Liver (tissue), 8 donors: ENCODE measurements at regions not wholly inside any gene's neighbourhood (a gene's known extent, or its start where the extent isn't known, plus 50 kb on each side); places are given as distances from the start of the nearest gene placed in this dataset.

Experiments used
- DNase-seq: peaks from one replicate; pipeline ENCODE4 v3.0.0-alpha.2; 2017; ENCODE audit warnings: low spot score
- H3K27ac ChIP-seq, 2 donors: one replicate each; pipeline ENCODE4 v1.7.0; 2013; ENCODE audit warnings: inconsistent platforms in 2 of 2, low read length in 2 of 2, control low read depth in 1 of 2, low read depth in 1 of 2, mild to moderate bottlenecking in 1 of 2
- H3K27me3 ChIP-seq, 4 donors: one replicate each; pipeline versions ENCODE4 v1.6.1 to v1.7.0; 2013; ENCODE audit warnings: low read length in 3 of 4, inconsistent platforms in 1 of 4, mild to moderate bottlenecking in 1 of 4, moderate library complexity in 1 of 4; ENCODE audit not compliant: control insufficient read depth in 4 of 4, insufficient read depth in 4 of 4
- H3K36me3 ChIP-seq, 4 donors: one replicate each; pipeline versions ENCODE4 v1.6.1 to v1.7.0; 2013; ENCODE audit warnings: low read length in 3 of 4, mild to moderate bottlenecking in 3 of 4, low read depth in 1 of 4, moderate library complexity in 1 of 4; ENCODE audit not compliant: control insufficient read depth in 4 of 4, insufficient read depth in 3 of 4
- H3K4me1 ChIP-seq, 4 donors: one replicate each; pipeline versions ENCODE4 v1.6.1 to v1.7.0; 2013; ENCODE audit warnings: low read length in 3 of 4, mild to moderate bottlenecking in 3 of 4, moderate library complexity in 1 of 4; ENCODE audit not compliant: control insufficient read depth in 4 of 4, insufficient read depth in 4 of 4
- H3K4me3 ChIP-seq, 3 donors: one replicate each; pipeline versions ENCODE4 v1.6.1 to v1.7.0; 2013; ENCODE audit warnings: low read length in 3 of 3, control low read depth in 1 of 3, low read depth in 1 of 3, mild to moderate bottlenecking in 1 of 3
- H3K9ac ChIP-seq, 2 donors: one replicate each; pipeline ENCODE4 v1.7.0; 2013; ENCODE audit warnings: low read length in 2 of 2, mild to moderate bottlenecking in 2 of 2, moderate library complexity in 2 of 2, control low read depth in 1 of 2, low read depth in 1 of 2
- H3K9me3 ChIP-seq, 4 donors: one replicate each; pipeline versions ENCODE4 v1.6.1 to v1.7.0; 2013; ENCODE audit warnings: low read length in 3 of 4; ENCODE audit not compliant: control insufficient read depth in 4 of 4
- EGR1 ChIP-seq, 2 donors: IDR thresholded peaks; 2 replicates each; pipeline ENCODE4 v1.6.1; 2016 to 2018; ENCODE audit warnings: antibody characterized with exemption in 2 of 2, low read depth in 2 of 2
- FOXA1 ChIP-seq: IDR thresholded peaks from 2 replicates; pipeline ENCODE4 v1.6.1; 2016; ENCODE audit warnings: antibody characterized with exemption
- FOXA2 ChIP-seq: IDR thresholded peaks from 2 replicates; pipeline ENCODE4 v1.6.1; 2016; ENCODE audit warnings: antibody characterized with exemption
- GABPA ChIP-seq, 2 donors: IDR thresholded peaks in 1 of 2; conservative IDR thresholded peaks in 1 of 2; 2 replicates each; pipeline ENCODE4 v1.6.1; 2016; ENCODE audit warnings: antibody characterized with exemption in 2 of 2, mild to moderate bottlenecking in 1 of 2, moderate library complexity in 1 of 2
- HNF4A ChIP-seq, 2 donors: conservative IDR thresholded peaks; 2 replicates each; pipeline ENCODE4 v1.6.1; 2016; ENCODE audit warnings: antibody characterized with exemption in 2 of 2, mild to moderate bottlenecking in 2 of 2
- HNF4G ChIP-seq: IDR thresholded peaks from 2 replicates; pipeline ENCODE4 v1.6.1; 2016; ENCODE audit warnings: antibody characterized with exemption
- JUND ChIP-seq, 2 donors: IDR thresholded peaks; 2 replicates each; pipeline ENCODE4 v1.6.1; 2016; ENCODE audit warnings: antibody characterized with exemption in 2 of 2
- NR2F2 ChIP-seq: IDR thresholded peaks from 2 replicates; pipeline ENCODE4 v1.6.1; 2016; ENCODE audit warnings: antibody characterized with exemption
- RAD21 ChIP-seq, 2 donors: IDR thresholded peaks; 2 replicates each; pipeline ENCODE4 v1.6.1; 2016; ENCODE audit warnings: antibody characterized with exemption in 2 of 2, mild to moderate bottlenecking in 2 of 2
- RXRA ChIP-seq, 2 donors: IDR thresholded peaks; 2 replicates each; pipeline ENCODE4 v1.6.1; 2017 to 2018; ENCODE audit warnings: antibody characterized with exemption in 2 of 2, mild to moderate bottlenecking in 1 of 2
- SP1 ChIP-seq: IDR thresholded peaks from 2 replicates; pipeline ENCODE4 v1.6.1; 2018; ENCODE audit warnings: antibody characterized with exemption, mild to moderate bottlenecking
- TAF1 ChIP-seq: conservative IDR thresholded peaks from 2 replicates; pipeline ENCODE4 v1.6.1; 2016; ENCODE audit warnings: antibody characterized with exemption, mild to moderate bottlenecking
- YY1 ChIP-seq: IDR thresholded peaks from 2 replicates; pipeline ENCODE4 v1.6.1; 2016; ENCODE audit warnings: antibody characterized with exemption, mild to moderate bottlenecking
- WGBS: extraction: QIAGEN DNeasy Blood & Tissue Kit; methylation state at CpG from one replicate; pipeline ENCODE4 v1.1.7; 2013; 5-methylcytosine and 5-hydroxymethylcytosine counted together
- TF ChIP-seq, protein P1 (sequence below): IDR thresholded peaks from 2 replicates; pipeline ENCODE4 v1.6.1; 2016; ENCODE audit warnings: antibody characterized with exemption
- TF ChIP-seq, protein P2 (sequence below): IDR thresholded peaks from 2 replicates; pipeline ENCODE4 v1.6.1; 2016; ENCODE audit warnings: antibody characterized with exemption
- TF ChIP-seq, protein P3 (sequence below): IDR thresholded peaks from 2 replicates; pipeline ENCODE4 v1.6.1; 2016; ENCODE audit warnings: antibody characterized with exemption
- TF ChIP-seq, protein P4 (sequence below): IDR thresholded peaks from 2 replicates; pipeline ENCODE4 v1.6.1; 2016; ENCODE audit warnings: antibody characterized with exemption, mild to moderate bottlenecking
- TF ChIP-seq, protein P5 (sequence below): fragments of 150-350 bp; IDR thresholded peaks from 2 replicates; pipeline ENCODE4 v1.5.1; 2017; ENCODE audit warnings: improper control_type of control experiment, low read depth, low read length; ENCODE audit not compliant: missing input control
- donor health status: healthy.
- donor health status: healthy.
- donor health status: healthy.
- donor health status: healthy.
- donor health status: healthy.

DNA sequence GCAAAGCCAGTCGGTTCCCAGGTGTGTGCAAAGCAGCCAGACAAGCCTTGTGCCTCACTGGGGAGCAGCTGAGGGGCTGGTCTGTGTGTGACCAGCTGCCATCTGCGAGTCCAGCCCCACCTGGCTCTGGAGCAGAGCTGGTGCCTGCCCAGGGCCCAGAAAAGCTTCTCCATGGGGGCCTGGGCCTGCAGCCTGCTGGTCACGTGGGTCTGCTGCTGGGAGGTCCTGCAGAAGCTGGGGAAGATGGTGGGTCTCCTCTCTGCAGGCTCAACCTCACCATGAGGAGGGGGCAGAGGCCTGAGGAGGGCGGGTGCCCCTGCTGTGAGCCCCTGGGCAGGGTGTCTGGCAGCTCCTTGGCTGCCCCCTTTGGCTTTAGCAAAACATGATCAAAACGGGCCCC, 71.9 kb downstream of the ENGASE start (continued):
- TF ChIP-seq HNF4A (conservative IDR thresholded peaks at IDR 0.05) (no peak), RAD21 (IDR thresholded peaks at IDR 0.05) (no peak), GABPA (IDR thresholded peaks at IDR 0.05 in 1 of 2, conservative IDR thresholded peaks at IDR 0.05 in 1 of 2) (no peak)
- TF ChIP-seq, protein P1, sequence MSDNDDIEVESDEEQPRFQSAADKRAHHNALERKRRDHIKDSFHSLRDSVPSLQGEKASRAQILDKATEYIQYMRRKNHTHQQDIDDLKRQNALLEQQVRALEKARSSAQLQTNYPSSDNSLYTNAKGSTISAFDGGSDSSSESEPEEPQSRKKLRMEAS, result no peak

DNA sequence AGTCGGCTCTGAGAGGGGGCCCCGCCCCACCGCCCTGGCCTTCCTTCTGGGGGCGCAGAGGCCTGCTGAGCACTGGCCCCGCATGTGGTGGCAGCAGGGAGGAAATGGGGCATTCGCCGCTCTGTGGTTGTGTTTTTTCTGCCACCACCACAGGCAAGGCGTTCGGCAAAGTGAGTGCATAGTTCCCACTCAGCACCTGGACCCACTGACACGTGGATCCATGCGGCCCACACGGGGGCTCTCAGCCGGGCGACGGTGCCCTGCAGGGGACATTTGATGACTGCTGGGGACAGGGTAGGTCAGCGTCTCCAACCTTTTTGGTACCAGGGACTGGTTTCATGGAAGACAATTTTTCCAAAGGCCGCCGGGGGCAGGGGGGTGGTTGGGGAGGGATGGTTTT, 70.9 kb downstream of the ENGASE start:
- Histone ChIP-seq H3K27ac (no peak overlapping the region), H3K9me3 (no peaks in the 10 kb centered on the region), H3K27me3 (peaks cover 0 to 4% (median 1%) of the 10 kb centered on the region in 4 donors), H3K36me3 (no peaks in the 10 kb centered on the region), H3K4me1 (no peaks in the 10 kb centered on the region), H3K4me3 (no peak overlapping the region), H3K9ac (no peak overlapping the region)
- 83% methylated on average over 18 of the region's 18 CpGs for WGBS
- DNase-seq, result no peak
- TF ChIP-seq TAF1, result no peak
- TF ChIP-seq FOXA2, result no peak
- TF ChIP-seq, protein P2, sequence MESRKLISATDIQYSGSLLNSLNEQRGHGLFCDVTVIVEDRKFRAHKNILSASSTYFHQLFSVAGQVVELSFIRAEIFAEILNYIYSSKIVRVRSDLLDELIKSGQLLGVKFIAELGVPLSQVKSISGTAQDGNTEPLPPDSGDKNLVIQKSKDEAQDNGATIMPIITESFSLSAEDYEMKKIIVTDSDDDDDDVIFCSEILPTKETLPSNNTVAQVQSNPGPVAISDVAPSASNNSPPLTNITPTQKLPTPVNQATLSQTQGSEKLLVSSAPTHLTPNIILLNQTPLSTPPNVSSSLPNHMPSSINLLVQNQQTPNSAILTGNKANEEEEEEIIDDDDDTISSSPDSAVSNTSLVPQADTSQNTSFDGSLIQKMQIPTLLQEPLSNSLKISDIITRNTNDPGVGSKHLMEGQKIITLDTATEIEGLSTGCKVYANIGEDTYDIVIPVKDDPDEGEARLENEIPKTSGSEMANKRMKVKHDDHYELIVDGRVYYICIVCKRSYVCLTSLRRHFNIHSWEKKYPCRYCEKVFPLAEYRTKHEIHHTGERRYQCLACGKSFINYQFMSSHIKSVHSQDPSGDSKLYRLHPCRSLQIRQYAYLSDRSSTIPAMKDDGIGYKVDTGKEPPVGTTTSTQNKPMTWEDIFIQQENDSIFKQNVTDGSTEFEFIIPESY, result no peak

DNA sequence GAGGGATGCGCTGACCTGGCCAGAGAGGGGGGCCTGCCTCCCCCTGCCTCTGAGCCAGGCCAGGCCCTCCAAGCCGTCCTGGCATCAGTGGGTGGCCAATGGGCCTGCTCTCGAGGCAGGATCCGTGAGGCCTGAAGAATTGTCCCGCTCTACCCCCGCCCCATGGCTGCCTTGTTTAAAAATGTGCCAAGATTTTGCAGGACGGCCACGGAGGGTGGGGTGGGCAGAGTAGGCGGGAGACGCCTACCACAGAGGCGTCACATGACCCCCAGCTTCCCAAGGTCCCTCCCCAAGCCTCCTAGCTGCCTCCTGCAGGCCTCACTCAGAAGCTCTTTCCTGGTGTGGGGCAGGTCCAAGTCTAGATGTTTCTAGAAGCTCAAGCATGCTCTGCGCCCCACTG, 69.5 kb downstream of the ENGASE start:
- Histone ChIP-seq H3K9ac (no peak overlapping the region), H3K36me3 (no peaks in the 10 kb centered on the region), H3K27me3 (peaks cover 0 to 3% (median 0%) of the 10 kb centered on the region in 4 donors), H3K4me3 (no peak overlapping the region), H3K9me3 (no peaks in the 10 kb centered on the region), H3K4me1 (no peaks in the 10 kb centered on the region), H3K27ac (no peak overlapping the region)
- 64% methylated on average over 12 of the region's 12 CpGs for WGBS
- DNase-seq, result no peak
- TF ChIP-seq, protein P2, result no peak
- TF ChIP-seq GABPA (IDR thresholded peaks at IDR 0.05 in 1 of 2, conservative IDR thresholded peaks at IDR 0.05 in 1 of 2), result no peak
- TF ChIP-seq, protein P1, result no peak
- TF ChIP-seq, protein P3, sequence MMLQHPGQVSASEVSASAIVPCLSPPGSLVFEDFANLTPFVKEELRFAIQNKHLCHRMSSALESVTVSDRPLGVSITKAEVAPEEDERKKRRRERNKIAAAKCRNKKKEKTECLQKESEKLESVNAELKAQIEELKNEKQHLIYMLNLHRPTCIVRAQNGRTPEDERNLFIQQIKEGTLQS, result no peak
- no peak for TF ChIP-seq SP1
- no peak for TF ChIP-seq FOXA2
- TF ChIP-seq HNF4A (conservative IDR thresholded peaks at IDR 0.05), result no peak
- no peak for TF ChIP-seq EGR1 (IDR thresholded peaks at IDR 0.05; ENCODE audit: low read depth in 2 of 2)
- no peak for TF ChIP-seq NR2F2
- no peak for TF ChIP-seq HNF4G
- TF ChIP-seq JUND (IDR thresholded peaks at IDR 0.05), result no peak
- TF ChIP-seq YY1, result no peak
- no peak for TF ChIP-seq RAD21 (IDR thresholded peaks at IDR 0.05)
- TF ChIP-seq, protein P4, sequence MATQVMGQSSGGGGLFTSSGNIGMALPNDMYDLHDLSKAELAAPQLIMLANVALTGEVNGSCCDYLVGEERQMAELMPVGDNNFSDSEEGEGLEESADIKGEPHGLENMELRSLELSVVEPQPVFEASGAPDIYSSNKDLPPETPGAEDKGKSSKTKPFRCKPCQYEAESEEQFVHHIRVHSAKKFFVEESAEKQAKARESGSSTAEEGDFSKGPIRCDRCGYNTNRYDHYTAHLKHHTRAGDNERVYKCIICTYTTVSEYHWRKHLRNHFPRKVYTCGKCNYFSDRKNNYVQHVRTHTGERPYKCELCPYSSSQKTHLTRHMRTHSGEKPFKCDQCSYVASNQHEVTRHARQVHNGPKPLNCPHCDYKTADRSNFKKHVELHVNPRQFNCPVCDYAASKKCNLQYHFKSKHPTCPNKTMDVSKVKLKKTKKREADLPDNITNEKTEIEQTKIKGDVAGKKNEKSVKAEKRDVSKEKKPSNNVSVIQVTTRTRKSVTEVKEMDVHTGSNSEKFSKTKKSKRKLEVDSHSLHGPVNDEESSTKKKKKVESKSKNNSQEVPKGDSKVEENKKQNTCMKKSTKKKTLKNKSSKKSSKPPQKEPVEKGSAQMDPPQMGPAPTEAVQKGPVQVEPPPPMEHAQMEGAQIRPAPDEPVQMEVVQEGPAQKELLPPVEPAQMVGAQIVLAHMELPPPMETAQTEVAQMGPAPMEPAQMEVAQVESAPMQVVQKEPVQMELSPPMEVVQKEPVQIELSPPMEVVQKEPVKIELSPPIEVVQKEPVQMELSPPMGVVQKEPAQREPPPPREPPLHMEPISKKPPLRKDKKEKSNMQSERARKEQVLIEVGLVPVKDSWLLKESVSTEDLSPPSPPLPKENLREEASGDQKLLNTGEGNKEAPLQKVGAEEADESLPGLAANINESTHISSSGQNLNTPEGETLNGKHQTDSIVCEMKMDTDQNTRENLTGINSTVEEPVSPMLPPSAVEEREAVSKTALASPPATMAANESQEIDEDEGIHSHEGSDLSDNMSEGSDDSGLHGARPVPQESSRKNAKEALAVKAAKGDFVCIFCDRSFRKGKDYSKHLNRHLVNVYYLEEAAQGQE, result no peak
- TF ChIP-seq RXRA (IDR thresholded peaks at IDR 0.05), result no peak
- TF ChIP-seq, protein P5, sequence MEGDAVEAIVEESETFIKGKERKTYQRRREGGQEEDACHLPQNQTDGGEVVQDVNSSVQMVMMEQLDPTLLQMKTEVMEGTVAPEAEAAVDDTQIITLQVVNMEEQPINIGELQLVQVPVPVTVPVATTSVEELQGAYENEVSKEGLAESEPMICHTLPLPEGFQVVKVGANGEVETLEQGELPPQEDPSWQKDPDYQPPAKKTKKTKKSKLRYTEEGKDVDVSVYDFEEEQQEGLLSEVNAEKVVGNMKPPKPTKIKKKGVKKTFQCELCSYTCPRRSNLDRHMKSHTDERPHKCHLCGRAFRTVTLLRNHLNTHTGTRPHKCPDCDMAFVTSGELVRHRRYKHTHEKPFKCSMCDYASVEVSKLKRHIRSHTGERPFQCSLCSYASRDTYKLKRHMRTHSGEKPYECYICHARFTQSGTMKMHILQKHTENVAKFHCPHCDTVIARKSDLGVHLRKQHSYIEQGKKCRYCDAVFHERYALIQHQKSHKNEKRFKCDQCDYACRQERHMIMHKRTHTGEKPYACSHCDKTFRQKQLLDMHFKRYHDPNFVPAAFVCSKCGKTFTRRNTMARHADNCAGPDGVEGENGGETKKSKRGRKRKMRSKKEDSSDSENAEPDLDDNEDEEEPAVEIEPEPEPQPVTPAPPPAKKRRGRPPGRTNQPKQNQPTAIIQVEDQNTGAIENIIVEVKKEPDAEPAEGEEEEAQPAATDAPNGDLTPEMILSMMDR, result no peak
- TF ChIP-seq FOXA1, result no peak
- no peak for TF ChIP-seq TAF1
